ENCODE measurements at regions not wholly inside any gene's neighbourhood (a gene's known extent, or its start where the extent isn't known, plus 50 kb on each side); places are given as distances from the start of the nearest gene placed in this dataset.
"Not testable (repeated sequence)": the region's sequence is repeated elsewhere in the genome, so short reads cannot be mapped to it uniquely, and the experiment has no call there.

- no peak for DNase-seq
These were observed 891.8 kb upstream of the NDST4 start for GRCh38 chr4:116005037-116005805.

DNA sequence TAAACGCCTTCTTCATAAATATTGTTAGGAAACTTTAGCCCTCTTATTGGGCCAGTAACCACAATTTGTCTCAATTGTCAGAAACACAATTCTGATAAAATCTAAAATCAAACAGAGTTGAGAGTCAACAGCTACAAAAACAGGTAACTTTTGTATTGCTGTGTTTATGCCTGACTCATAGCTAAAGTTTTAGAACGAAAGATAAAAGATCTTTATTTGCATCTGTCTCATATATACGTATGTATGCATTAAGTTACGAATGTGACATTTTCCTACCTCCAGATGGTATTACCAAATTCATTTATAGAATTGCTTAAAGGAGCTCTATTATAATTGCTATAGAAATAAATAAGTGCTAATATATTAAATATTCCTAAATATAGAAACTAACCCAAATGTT is 887.9 kb upstream of the NDST4 start:
- no peak for DNase-seq

DNA sequence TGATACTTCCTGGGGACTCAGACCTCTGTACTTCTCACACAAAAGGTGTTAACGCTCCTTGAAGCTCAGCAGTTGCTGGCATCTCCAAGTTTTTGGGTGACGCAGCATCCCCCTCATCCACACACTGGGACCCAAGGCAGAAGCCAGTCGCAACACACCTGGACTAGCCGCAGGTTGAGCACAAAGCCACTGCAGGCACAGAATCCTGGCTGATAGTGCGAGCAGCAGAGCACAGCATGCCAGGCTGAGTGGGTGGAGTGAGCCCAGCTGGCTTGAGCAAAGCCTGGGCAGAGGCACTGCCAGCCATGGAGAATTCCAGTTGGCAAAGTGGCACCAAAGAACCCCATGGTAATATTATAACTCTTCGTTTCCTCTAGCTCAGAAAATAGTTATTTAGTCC is 873.2 kb upstream of the NDST4 start:
- no peak for DNase-seq

DNA sequence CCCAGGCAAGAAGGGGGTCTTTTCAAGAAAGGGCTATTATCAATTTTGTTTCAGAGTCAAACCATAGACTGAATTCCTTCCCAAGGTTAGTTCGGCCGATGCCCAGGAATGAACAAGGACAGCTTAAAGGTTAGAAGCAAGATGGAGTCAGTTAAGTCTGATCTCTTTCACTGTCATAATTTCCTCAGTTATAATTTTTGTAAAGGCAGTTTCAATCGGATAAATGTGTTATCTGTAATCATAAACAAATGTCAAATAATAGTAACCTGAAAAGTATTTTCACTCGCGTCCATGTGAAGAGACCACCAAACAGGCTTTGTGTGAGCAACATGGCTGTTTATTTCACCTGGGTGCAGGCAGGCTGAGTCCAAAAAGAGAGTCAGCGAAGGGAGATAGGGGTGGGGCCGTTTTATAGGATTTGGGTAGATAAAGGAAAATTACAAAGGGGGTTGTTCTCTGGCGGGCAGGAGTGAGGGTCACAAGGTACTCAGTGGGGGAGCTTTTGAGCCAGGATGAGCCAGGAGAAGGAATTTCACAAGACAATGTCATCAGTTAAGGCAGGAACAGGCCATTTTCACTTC is 862.1 kb upstream of the NDST4 start:
- DNase-seq = not testable (repeated sequence)

GRCh38 chr4:115973768-115974167 is 860.3 kb upstream of the NDST4 start:
- DNase-seq = no peak

GRCh38 chr4:115972967-115973366 is 859.5 kb upstream of the NDST4 start:
- no peak for DNase-seq

DNA sequence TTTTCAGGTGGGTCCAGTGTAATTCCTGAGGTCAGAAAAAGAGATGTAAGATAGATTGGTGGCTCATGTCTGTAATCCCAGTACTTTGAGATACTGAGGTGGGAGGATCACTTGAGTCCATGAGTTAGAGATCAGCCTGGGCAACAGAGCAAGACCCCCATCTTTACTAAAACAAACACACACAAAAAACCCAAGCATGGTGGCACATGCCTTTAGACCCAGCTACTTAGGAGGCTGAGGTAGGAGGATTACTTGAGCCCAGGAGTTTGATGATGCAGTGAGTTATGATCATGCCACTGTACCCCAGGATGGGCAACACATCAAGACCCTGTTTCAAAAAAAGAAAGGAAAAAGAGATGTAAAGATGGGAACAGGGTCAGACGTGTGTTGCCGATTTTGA is 857.4 kb upstream of the NDST4 start:
- no peak for DNase-seq

- no peak for DNase-seq
These were observed 856.3 kb upstream of the NDST4 start for GRCh38 chr4:115969756-115970155.

DNA sequence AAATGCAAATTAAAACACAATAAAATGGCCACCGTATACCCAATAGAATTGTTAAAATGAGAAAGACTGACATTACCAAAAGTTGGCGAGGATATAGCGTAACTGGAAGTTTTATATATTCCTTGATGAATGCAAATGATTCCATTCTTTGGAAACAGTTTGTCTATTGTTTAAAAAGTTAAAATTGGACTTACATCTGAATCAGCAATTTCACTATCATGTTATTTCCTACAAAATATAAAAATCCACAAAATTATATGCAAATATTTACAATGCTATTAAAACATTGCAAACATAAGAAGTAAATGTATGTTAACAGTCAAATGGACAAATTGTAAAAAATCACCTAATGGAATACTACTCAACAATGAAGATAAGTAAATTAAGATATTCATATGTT is 852.2 kb upstream of the NDST4 start:
- no peak for DNase-seq

DNA sequence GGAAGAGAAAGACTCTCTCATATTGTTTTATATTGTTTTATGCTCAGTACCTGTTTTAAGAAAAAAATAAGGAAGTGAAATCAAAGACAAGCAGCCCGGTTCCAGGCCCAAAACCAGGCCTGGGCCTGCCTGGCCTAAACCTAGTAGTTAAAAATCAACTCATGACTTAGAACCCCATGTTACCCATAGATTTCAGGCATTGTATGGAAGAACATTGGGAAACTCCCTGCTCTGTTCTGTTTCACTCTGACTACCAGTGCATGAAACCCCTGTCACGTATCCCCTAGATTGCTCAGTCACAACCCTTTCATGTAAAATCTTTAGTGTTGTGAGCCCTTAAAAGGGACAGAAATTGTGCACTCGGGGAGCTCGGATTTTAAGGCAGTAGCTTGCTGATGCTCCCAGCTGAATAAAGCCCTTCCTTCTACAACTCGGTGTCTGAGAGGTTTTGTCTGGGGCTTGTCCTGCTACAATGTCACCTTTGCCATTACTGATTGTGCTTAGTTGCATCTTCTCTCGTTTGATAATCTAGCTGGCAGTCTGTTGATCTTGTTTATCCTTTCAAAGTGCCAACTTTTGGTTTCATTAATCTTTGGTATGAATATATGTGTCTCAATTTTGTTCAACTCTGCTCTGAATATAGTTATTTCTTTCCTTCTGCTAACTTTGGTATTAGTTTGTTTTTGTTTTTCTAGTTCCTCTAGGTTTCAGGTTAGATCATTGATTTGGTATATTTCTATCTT is 842.8 kb upstream of the NDST4 start:
- DNase-seq = not testable (repeated sequence)

DNA sequence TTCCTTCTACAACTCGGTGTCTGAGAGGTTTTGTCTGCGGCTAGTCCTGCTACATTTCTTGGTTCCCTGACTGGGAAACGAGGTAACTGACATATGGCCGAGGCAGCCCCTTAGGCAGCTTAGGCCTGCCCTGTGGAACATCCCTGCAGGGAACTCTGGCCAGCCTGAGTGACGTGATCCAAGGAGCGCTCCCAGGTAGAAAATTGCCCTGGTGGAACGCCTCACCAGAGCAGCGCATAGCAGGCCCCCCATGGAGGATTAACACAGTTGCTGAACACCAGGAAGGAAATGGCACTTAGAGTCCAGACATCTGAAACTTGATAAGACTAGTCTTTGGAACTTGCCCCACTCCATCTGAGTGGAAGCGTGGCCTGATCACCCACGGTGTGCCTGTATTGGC is 837.4 kb upstream of the NDST4 start:
- no peak for DNase-seq

GRCh38 chr4:115949974-115950743 is 836.7 kb upstream of the NDST4 start:
- not testable (repeated sequence) for DNase-seq

GRCh38 chr4:115945026-115945425 is 831.6 kb upstream of the NDST4 start:
- DNase-seq = no peak

DNA sequence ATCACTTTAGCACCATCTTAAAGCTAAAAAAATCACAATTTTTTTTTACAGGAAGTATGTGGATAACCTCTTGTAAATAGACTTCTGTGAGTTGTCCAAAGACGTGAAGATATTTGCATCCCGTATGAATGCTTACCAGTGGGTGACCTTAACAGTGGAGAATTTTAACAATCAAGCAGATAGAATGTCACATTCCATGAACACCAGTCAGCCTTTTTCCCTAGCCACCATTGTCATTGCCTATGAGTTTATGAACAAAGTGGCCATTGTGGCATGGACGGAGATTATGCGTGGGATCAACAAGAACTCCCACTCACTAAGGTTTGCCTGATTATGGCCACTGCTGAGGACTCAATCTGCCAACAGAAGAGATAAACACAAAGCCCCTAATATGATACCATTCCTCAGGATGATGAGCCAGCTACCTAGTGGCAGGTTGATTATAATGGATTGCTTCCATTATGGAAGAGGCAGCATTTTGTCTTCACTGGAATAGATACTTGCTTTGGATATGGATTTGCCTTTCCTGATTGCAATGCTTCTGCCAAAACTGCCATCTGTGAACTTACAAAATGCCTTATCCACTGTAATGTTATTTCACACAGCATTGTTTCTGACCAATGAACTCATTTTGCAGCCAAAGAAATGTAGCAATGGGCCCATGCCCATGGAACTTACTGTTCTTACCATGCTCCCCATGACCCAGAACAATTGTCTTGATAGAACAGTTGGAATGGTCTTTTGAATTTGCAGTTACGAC is 830.9 kb upstream of the NDST4 start:
- no peak for DNase-seq

- no peak for DNase-seq
These were observed 825.5 kb upstream of the NDST4 start for GRCh38 chr4:115938764-115939443.

DNA sequence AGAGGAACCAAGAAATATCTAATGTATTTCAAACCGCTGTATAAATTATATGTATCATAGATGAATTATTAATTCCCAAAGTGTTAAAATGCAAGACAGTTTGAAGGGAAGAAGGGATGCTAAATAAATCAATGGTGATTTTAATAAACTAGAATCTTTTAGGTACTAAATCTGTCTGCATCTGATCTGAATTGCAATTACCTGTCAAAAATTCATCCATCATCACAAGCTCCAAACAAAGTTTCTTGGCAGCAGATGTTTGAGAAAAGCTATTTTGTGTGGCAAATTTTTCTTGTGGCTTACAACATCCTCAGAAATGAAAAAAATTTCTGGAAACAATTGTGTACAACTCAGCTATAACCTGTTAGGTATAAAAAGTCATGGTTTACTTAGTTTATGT is 816.0 kb upstream of the NDST4 start:
- DNase-seq = no peak

- DNase-seq = no peak
These were observed 814.0 kb upstream of the NDST4 start for GRCh38 chr4:115927382-115927781.

DNA sequence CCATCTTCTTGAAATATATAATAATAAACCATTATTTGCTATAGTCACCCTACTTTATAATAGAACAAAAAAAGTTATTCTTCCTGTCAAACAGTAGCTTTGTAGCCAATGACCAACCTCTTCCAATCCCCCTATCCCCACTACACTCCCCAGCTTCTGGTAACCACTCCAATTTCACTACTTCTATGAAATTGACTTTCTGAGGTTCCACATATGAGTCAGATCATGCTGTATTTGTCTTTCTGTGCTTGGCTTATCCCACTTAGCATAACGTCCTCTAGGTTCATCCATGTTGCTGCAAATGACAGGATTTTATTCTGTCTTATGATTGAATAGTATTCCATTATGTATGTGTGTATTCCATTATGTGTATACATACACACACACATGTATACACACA is 809.7 kb upstream of the NDST4 start:
- no peak for DNase-seq

GRCh38 chr4:115920637-115921036 is 807.2 kb upstream of the NDST4 start:
- DNase-seq = no peak

DNA sequence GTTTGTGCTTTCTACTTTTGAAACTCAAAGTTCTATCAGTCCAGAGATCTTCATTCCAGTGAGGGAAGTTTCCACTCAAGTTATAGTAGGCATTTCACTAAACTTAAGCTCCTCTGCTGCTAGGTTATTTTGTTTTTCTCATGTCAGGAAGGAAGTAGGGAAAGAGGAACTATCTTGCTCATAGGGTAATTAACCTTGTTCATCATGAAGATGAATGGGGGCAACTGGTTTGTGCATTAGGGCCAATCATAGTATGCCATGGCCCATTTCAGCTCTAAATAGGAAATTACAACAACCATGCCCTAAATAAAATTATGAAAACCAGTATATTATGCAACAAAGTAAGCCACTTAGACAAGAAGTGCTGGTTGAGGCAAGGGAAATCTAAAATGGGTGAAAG is 804.7 kb upstream of the NDST4 start:
- no peak for DNase-seq

- no peak for DNase-seq
These were observed 793.0 kb upstream of the NDST4 start for GRCh38 chr4:115906428-115906827.

- DNase-seq = no peak
These were observed 770.4 kb upstream of the NDST4 start for GRCh38 chr4:115883847-115884246.

Data from NCI-H2081 (cell line).